ENCODE measurements at regions not wholly inside any gene's neighbourhood (a gene's known extent, or its start where the extent isn't known, plus 50 kb on each side); places are given as distances from the start of the nearest gene placed in this dataset.

DNA sequence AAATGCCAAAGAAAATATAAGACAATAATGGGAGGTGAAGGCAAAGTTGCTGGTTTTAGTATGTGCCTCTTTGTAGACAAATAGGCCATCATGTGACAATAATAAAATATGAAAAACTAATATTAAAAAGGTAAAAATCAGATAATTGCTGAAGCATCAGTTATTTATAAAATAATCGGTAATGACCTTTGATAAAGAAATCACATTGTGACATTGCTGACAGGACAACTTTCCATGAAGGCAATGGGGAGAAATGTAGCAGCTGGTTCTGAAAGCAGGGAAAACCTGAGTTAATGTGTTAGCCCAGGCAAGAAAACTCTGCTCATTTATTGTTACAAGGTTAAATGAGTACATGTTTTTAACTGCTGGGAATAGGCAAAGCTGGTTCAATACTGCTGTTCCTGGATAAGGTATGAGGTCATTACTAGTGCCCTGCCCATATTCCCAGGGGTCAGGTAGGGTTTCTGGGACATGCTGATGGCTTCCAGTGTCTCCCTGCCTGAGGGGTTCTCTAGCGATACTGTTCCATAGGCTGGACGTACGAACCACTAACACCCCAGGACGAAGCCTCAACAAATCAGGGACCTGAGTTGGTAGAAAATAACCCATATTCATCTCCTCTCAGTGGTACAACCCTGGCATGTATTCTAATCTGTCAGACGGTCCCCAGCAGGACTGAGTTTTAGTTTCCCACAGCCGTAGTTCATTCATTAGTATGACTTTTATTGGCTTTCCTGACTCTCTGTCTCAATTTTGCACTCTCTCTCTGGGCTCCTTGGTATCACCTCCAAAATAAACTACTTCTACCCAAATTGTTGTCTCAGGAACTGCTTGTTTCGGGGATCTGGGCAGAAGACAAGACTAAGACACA is 355.9 kb downstream of the TXNL1 start:
- Histone ChIP-seq H4K91ac (replicated peaks; ENCODE audit: insufficient read length, low read length) (no peak overlapping the region), H3K56ac (replicated peaks; ENCODE audit: insufficient read length, low read depth, low read length) (no peak overlapping the region), H2BK15ac (ENCODE audit: low read length) (no peak overlapping the region), H2BK20ac (ENCODE audit: low read length) (no peak overlapping the region), H3K36me3 (ENCODE audit: control insufficient read depth in 2 of 4, insufficient read depth in 4 of 4, low read length in 3 of 4) (no peaks in the 10 kb centered on the region), H2AFZ (ENCODE audit: low read length) (no peak overlapping the region), H3K14ac (ENCODE audit: insufficient read length) (no peak overlapping the region), H3K4ac (replicated peaks; ENCODE audit: insufficient read length, low read depth, low read length) (no peak overlapping the region), H3K27ac (ENCODE audit: low read depth, low read length) (no peak overlapping the region), H3K4me1 (replicated peaks in 1 of 4; ENCODE audit: control insufficient read depth in 3 of 4, insufficient read depth in 4 of 4, low read length in 3 of 4) (peaks cover 0 to 6% (median 0%) of the 10 kb centered on the region in 4 experiments; a peak in 3 of 7 replicates), H2BK120ac (replicated peaks; ENCODE audit: low read depth, low read length) (no peak overlapping the region), H3K27me3 (replicated peaks in 1 of 4; ENCODE audit: control insufficient read depth in 3 of 4, extremely low read depth in 1 of 4, insufficient read depth in 3 of 4, low read length in 3 of 4) (no peaks in the 10 kb centered on the region), H3K79me2 (ENCODE audit: control insufficient read depth in 1 of 2, insufficient read depth in 2 of 2, low read length in 2 of 2) (no peaks in the 10 kb centered on the region), H3K18ac (ENCODE audit: extremely low read depth, low read length) (no peak overlapping the region), H4K5ac (ENCODE audit: insufficient read length, low read depth, low read length) (no peak overlapping the region), H3K23ac (ENCODE audit: insufficient read length) (no peak overlapping the region), H3K4me3 (ENCODE audit: extremely low read depth in 1 of 4, insufficient read depth in 2 of 4, low read depth in 3 of 4, low read length in 4 of 4) (no peak overlapping the region), H4K8ac (ENCODE audit: extremely low read depth, insufficient read depth, low read length) (no peak overlapping the region), H3K23me2 (ENCODE audit: low read depth, low read length) (no peaks in the 10 kb centered on the region), H3K4me2 (ENCODE audit: insufficient read depth in 1 of 2, low read depth in 2 of 2, low read length in 2 of 2) (no peak overlapping the region), H3K9me3 (ENCODE audit: insufficient read depth in 2 of 2, low read depth in 1 of 2, low read length in 1 of 2) (no peaks in the 10 kb centered on the region), H3K79me1 (ENCODE audit: low read depth, low read length) (no peaks in the 10 kb centered on the region), H2AK5ac (ENCODE audit: low read depth, low read length) (no peak overlapping the region), H4K20me1 (replicated peaks in 1 of 2; ENCODE audit: control insufficient read depth in 1 of 2, insufficient read depth in 2 of 2, low read length in 2 of 2) (no peaks in the 10 kb centered on the region), H2BK12ac (ENCODE audit: low read depth, low read length) (no peak overlapping the region), H3K9ac (replicated peaks in 1 of 4; ENCODE audit: extremely low read depth in 1 of 4, low read depth in 3 of 4, low read length in 3 of 4) (no peak overlapping the region), H2BK5ac (ENCODE audit: low read depth, low read length) (no peak overlapping the region)
- POLR2A ChIA-PET (ENCODE audit: partially characterized antibody) = no interaction called here
- TF ChIP-seq HDAC6 (IDR thresholded peaks at IDR 0.05; ENCODE audit: low read depth, low read length) (no peak), TBP (IDR thresholded peaks at IDR 0.05; ENCODE audit: low read depth, low read length) (no peak), YY1 (IDR thresholded peaks at IDR 0.05; ENCODE audit: low read depth, low read length) (no peak), SP1 (IDR thresholded peaks at IDR 0.05; ENCODE audit: low read depth, low read length) (no peak), POLR2AphosphoS5 (IDR thresholded peaks at IDR 0.05; ENCODE audit: low read depth, low read length) (no peak), JUN (IDR thresholded peaks at IDR 0.05; ENCODE audit: low read depth, low read length) (no peak), CTBP2 (IDR thresholded peaks at IDR 0.05; ENCODE audit: borderline replicate concordance, insufficient read depth, insufficient read length, low read length) (no peak), GABPA (IDR thresholded peaks at IDR 0.05; ENCODE audit: borderline replicate concordance, insufficient read depth, low read length) (no peak)
- TF ChIP-seq, protein P1, sequence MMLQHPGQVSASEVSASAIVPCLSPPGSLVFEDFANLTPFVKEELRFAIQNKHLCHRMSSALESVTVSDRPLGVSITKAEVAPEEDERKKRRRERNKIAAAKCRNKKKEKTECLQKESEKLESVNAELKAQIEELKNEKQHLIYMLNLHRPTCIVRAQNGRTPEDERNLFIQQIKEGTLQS (IDR thresholded peaks at IDR 0.05; ENCODE audit: insufficient read depth, low read depth, low read length) = no peak
- CTCF ChIA-PET (ENCODE audit: partially characterized antibody) = no interaction called here
- DNase-seq (ENCODE audit: low read depth in 1 of 2, low spot score in 2 of 2) = no peak
- WGBS, 2 experiments (ENCODE audit: extremely low coverage in 1 of 2, insufficient coverage in 1 of 2, insufficient read length in 1 of 2, insufficient replicate concordance in 2 of 2, low coverage in 1 of 2, low lambda C conversion rate in 2 of 2, missing lambda C conversion rate in 1 of 2) = 91% methylated on average over 8 of the region's 8 CpGs; no CpG with 5 or more reads in 1 of the 2 experiments
- no peak for FAIRE-seq

Measured in H1 (cell line).